Mesenchymal stem cell (in vitro differentiated cells and primary cell): ENCODE measurements at regions not wholly inside any gene's neighbourhood (a gene's known extent, or its start where the extent isn't known, plus 50 kb on each side); places are given as distances from the start of the nearest gene placed in this dataset.
"Not testable (repeated sequence)": the region's sequence is repeated elsewhere in the genome, so short reads cannot be mapped to it uniquely, and the experiment has no call there.

Source experiments
- DNase-seq: peaks from one replicate; pipeline ENCODE4 v3.0.0-alpha.2; 2013
- H2AFZ ChIP-seq: one replicate; pipeline ENCODE4 v1.6.1; 2013; ENCODE audit warnings: low read depth, mild to moderate bottlenecking, control low read depth, inconsistent platforms, low read length, moderate library complexity
- H2AK5ac ChIP-seq: 2 replicates; pipeline ENCODE4 v1.6.1; 2013; ENCODE audit warnings: low read length, moderate library complexity, mild to moderate bottlenecking, inconsistent platforms; ENCODE audit not compliant: severe bottlenecking
- H2BK120ac ChIP-seq: one replicate; pipeline ENCODE4 v1.6.1; 2013; ENCODE audit warnings: low read depth, mild to moderate bottlenecking, inconsistent platforms, low read length, moderate library complexity
- H2BK12ac ChIP-seq, 2 experiments: one replicate each; pipeline ENCODE4 v1.6.1; 2013; ENCODE audit warnings: inconsistent platforms in 2 of 2, low read length in 2 of 2, mild to moderate bottlenecking in 2 of 2, moderate library complexity in 2 of 2, control low read depth in 1 of 2
- H2BK15ac ChIP-seq: one replicate; pipeline ENCODE4 v1.6.1; 2013; ENCODE audit warnings: mild to moderate bottlenecking, low read depth, inconsistent platforms; ENCODE audit not compliant: poor library complexity, severe bottlenecking
- H2BK5ac ChIP-seq: 2 replicates; pipeline ENCODE4 v1.6.1; 2013; ENCODE audit warnings: low read depth, mild to moderate bottlenecking, low read length, control low read depth, inconsistent platforms; ENCODE audit not compliant: poor library complexity, severe bottlenecking
- H3K14ac ChIP-seq, 2 experiments: one replicate each; pipeline ENCODE4 v1.6.1; 2013; ENCODE audit warnings: inconsistent platforms in 2 of 2, low read length in 2 of 2, control low read depth in 1 of 2, mild to moderate bottlenecking in 1 of 2, moderate library complexity in 1 of 2
- H3K18ac ChIP-seq, 2 experiments: one replicate each; pipeline ENCODE4 v1.6.1; 2013; ENCODE audit warnings: inconsistent platforms in 2 of 2, low read length in 2 of 2, control low read depth in 1 of 2, low read depth in 1 of 2, mild to moderate bottlenecking in 1 of 2
- H3K23ac ChIP-seq, 2 experiments: one replicate each; pipeline ENCODE4 v1.6.1; 2013; ENCODE audit warnings: inconsistent platforms in 2 of 2, low read length in 2 of 2, mild to moderate bottlenecking in 2 of 2, moderate library complexity in 2 of 2, control low read depth in 1 of 2
- H3K27ac ChIP-seq: 2 replicates; pipeline ENCODE4 v1.5.1; 2013; ENCODE audit warnings: mild to moderate bottlenecking, moderate library complexity, low read length, control low read depth, inconsistent platforms; ENCODE audit not compliant: poor library complexity, severe bottlenecking
- H3K27me3 ChIP-seq, 2 experiments: 2 replicates each; pipeline versions ENCODE4 v1.6.1 to v1.7.0; 2013; ENCODE audit warnings: low read length in 2 of 2, mild to moderate bottlenecking in 2 of 2, moderate library complexity in 2 of 2, control low read depth in 1 of 2, inconsistent platforms in 1 of 2; ENCODE audit not compliant: control insufficient read depth in 1 of 2, insufficient read depth in 1 of 2
- H3K36me3 ChIP-seq, 2 experiments: 2 replicates each; pipeline versions ENCODE4 v1.6.1 to v1.7.0; 2013; ENCODE audit warnings: low read length in 2 of 2, control low read depth in 1 of 2, inconsistent platforms in 1 of 2, low read depth in 1 of 2, mild to moderate bottlenecking in 1 of 2; ENCODE audit not compliant: insufficient read depth in 2 of 2, control insufficient read depth in 1 of 2
- H3K4ac ChIP-seq, 2 experiments: one replicate each; pipeline ENCODE4 v1.6.1; 2013; ENCODE audit warnings: inconsistent platforms in 2 of 2, low read length in 2 of 2, mild to moderate bottlenecking in 2 of 2, moderate library complexity in 2 of 2, control low read depth in 1 of 2, low read depth in 1 of 2
- H3K4me1 ChIP-seq: 2 replicates; pipeline ENCODE4 v1.6.1; 2013; ENCODE audit warnings: low read depth, low read length, control low read depth; ENCODE audit not compliant: control insufficient read depth, insufficient read depth
- H3K4me2 ChIP-seq: 2 replicates; pipeline ENCODE4 v1.6.1; 2013; ENCODE audit warnings: low read length, mild to moderate bottlenecking, inconsistent platforms; ENCODE audit not compliant: poor library complexity, severe bottlenecking
- H3K4me3 ChIP-seq, 2 experiments: 2 replicates each; pipeline versions ENCODE4 v1.5.1 to v1.7.0; 2013; ENCODE audit warnings: low read length in 2 of 2, mild to moderate bottlenecking in 2 of 2, control low read depth in 1 of 2, low read depth in 1 of 2; ENCODE audit not compliant: insufficient read depth in 1 of 2
- H3K79me1 ChIP-seq: replicated peaks from 2 replicates; pipeline ENCODE4 v1.6.1; 2013; ENCODE audit warnings: mild to moderate bottlenecking, control low read depth, low read length, inconsistent platforms; ENCODE audit not compliant: poor library complexity, severe bottlenecking
- H3K9ac ChIP-seq: 2 replicates; pipeline ENCODE4 v1.7.0; 2013; ENCODE audit warnings: mild to moderate bottlenecking, low read length, moderate library complexity
- H3K9me3 ChIP-seq: 2 replicates; pipeline ENCODE4 v1.7.0; 2013; ENCODE audit warnings: mild to moderate bottlenecking, low read length; ENCODE audit not compliant: control insufficient read depth
- H4K8ac ChIP-seq: one replicate; pipeline ENCODE4 v1.6.1; 2013; ENCODE audit warnings: inconsistent platforms, mild to moderate bottlenecking, low read length, moderate library complexity
- H4K91ac ChIP-seq: one replicate; pipeline ENCODE4 v1.6.1; 2013; ENCODE audit warnings: mild to moderate bottlenecking, low read length, inconsistent platforms
- WGBS: methylation state at CpG from one replicate; pipeline ENCODE4 v1.1.7; 2013; ENCODE audit warnings: mixed read lengths; 5-methylcytosine and 5-hydroxymethylcytosine counted together

DNA sequence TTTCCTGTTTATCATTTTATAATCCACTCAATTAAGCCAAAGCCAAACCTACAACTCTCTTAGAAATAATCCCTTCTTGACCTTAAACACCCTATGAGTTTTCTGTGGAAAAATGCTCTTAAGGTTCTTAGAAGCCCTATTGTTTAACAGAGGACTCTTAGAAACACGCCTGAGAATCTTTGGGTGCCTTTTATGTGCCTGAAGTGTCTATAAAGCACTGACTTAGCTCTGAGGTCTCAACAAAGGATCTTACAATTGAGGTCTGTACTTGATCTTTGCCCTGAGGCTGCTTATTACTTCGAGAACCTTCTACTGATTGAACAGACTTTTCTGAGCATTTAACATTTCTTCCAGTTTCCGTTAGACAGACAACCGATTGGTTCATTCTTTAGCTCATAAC lies 353.3 kb upstream of the SORCS1 start:
- H3K27ac ChIP-seq = no peak overlapping the region
- no peak overlapping the region for H2BK5ac ChIP-seq
- no peak for DNase-seq
- no peak overlapping the region for H4K91ac ChIP-seq
- no peak overlapping the region for H4K8ac ChIP-seq
- no peak overlapping the region for H2BK120ac ChIP-seq
- no peaks in the 10 kb centered on the region for H3K27me3 ChIP-seq
- H2AFZ ChIP-seq = no peak overlapping the region
- no peaks in the 10 kb centered on the region for H3K36me3 ChIP-seq
- WGBS = 72% methylated on average over 4 of the region's 4 CpGs
- no peaks in the 10 kb centered on the region for H3K9me3 ChIP-seq
- no peak overlapping the region for H3K4ac ChIP-seq
- H3K4me2 ChIP-seq = no peak overlapping the region
- no peak overlapping the region for H3K4me3 ChIP-seq
- H2BK12ac ChIP-seq = no peak overlapping the region
- no peak overlapping the region for H2AK5ac ChIP-seq
- no peaks in the 10 kb centered on the region for H3K4me1 ChIP-seq
- H3K18ac ChIP-seq = no peak overlapping the region
- H3K79me1 ChIP-seq = no peaks in the 10 kb centered on the region
- H3K14ac ChIP-seq = no peak overlapping the region
- H2BK15ac ChIP-seq = no peak overlapping the region
- H3K9ac ChIP-seq = no peak overlapping the region
- no peak overlapping the region for H3K23ac ChIP-seq

DNA sequence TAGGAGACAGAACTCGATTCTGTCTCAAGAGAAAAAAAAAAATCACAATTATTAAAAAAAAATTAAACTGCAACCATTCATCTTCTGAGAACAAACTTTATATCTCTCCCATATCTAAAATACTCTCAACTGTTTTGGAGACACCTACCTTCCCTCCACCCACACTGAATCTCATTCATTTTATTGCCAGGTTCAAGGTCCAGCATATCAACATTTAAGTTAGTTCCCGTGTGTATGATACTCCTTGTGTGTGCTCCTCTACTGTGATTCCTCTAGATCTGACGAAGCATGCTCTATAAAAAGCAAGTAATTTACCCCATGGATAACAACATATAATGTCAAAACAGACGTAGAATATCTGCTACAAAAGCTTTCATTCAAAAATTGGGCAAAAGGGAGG lies 351.8 kb upstream of the SORCS1 start:
- Histone ChIP-seq H2BK5ac (no peak overlapping the region), H3K23ac (no peak overlapping the region), H3K27me3 (no peaks in the 10 kb centered on the region), H3K4me2 (no peak overlapping the region), H3K14ac (no peak overlapping the region), H2AK5ac (no peak overlapping the region), H4K91ac (no peak overlapping the region), H3K4me1 (no peaks in the 10 kb centered on the region), H2BK12ac (no peak overlapping the region), H3K4ac (no peak overlapping the region), H3K9me3 (no peaks in the 10 kb centered on the region), H3K9ac (no peak overlapping the region), H3K36me3 (no peaks in the 10 kb centered on the region), H3K18ac (no peak overlapping the region), H3K27ac (no peak overlapping the region), H3K79me1 (no peaks in the 10 kb centered on the region), H2BK15ac (no peak overlapping the region), H4K8ac (no peak overlapping the region), H3K4me3 (no peak overlapping the region), H2AFZ (no peak overlapping the region), H2BK120ac (no peak overlapping the region)
- WGBS = 58% methylated on average over 4 of the region's 4 CpGs
- no peak for DNase-seq

DNA sequence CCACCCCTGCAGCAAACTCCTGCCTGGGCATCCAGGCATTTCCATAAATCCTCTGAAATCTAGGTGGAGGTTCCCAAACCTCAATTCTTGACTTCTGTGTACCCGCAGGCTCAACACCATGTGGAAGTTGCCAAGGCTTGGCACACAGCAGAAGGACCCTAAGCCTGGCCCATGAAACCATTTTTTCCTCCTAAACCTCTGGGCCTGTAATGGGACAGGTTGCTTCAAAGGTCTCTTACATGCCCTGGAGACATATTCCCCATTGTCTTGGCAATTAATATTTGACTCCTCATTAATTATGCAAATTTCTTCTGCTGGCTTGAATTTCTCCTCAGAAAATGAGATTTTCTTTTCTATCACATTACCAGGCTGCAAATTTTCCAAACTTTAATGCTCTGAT lies 339.5 kb upstream of the SORCS1 start:
- H4K91ac ChIP-seq, H3K27me3 ChIP-seq, H2BK12ac ChIP-seq, H3K4ac ChIP-seq, H3K9ac ChIP-seq, H3K4me3 ChIP-seq, DNase-seq, H3K27ac ChIP-seq, H3K9me3 ChIP-seq, H2BK5ac ChIP-seq, H3K18ac ChIP-seq, H3K4me2 ChIP-seq, H2BK120ac ChIP-seq, H2BK15ac ChIP-seq, H2AFZ ChIP-seq, H3K23ac ChIP-seq, H3K79me1 ChIP-seq, H3K4me1 ChIP-seq, H2AK5ac ChIP-seq, H3K14ac ChIP-seq, H4K8ac ChIP-seq, H3K36me3 ChIP-seq: not testable (repeated sequence)
- 47% methylated on average over 1 of the region's 1 CpG for WGBS

DNA sequence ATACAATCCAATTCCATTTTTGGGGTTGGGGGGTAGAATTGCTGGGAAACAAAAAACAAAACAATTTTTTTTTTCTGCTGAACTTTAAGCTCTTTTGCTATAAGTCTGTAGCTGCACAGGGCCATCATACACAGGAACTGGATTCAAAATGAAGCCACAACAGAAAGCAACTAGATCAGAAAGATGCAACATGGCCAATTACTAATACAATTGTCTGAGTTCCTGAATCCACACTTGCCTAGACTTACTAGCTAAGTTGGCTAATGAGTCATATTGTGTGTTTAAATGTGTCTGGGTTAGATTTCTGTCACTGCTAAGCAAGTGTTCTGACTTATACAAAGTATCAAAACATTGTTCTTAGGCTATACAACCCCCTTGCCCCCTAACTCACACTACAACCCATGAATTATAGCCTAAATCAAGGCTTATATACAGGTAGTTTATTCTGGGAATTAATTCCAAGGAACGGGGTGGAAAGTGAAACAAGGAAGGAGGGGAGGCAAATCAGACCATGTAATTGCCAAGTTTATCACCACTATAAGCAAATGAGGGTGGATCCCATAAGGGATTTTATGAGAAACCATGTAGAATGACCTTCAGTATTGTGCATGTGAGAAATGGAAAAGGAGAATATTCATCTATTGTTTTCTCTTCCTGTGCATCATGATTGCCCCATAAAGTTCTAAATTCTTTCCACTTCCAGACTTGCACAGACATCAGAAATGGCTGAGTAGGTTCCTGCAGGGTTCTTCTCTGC lies 337.9 kb upstream of the SORCS1 start:
- 70% methylated on average over 1 of the region's 1 CpG for WGBS
- Histone ChIP-seq H3K36me3 (no peaks in the 10 kb centered on the region), H2BK15ac (no peak overlapping the region), H4K91ac (no peak overlapping the region), H3K4me2 (no peak overlapping the region), H2AK5ac (no peak overlapping the region), H2BK120ac (no peak overlapping the region), H3K23ac (no peak overlapping the region), H3K27me3 (no peaks in the 10 kb centered on the region), H2AFZ (no peak overlapping the region), H3K9me3 (peaks cover 10% of the 10 kb centered on the region), H3K79me1 (no peaks in the 10 kb centered on the region), H3K27ac (no peak overlapping the region), H2BK5ac (no peak overlapping the region), H2BK12ac (no peak overlapping the region), H3K18ac (no peak overlapping the region), H3K14ac (no peak overlapping the region), H4K8ac (no peak overlapping the region), H3K4me1 (no peaks in the 10 kb centered on the region), H3K4me3 (no peak overlapping the region), H3K9ac (no peak overlapping the region), H3K4ac (no peak overlapping the region)
- no peak for DNase-seq
